GM10248 (cell line): ENCODE measurements at regions not wholly inside any gene's neighbourhood (a gene's known extent, or its start where the extent isn't known, plus 50 kb on each side); places are given as distances from the start of the nearest gene placed in this dataset.

Experiments used
- CTCF ChIA-PET: fragments of 300-600 bp; sonication (Branson Sonifier 250); formaldehyde crosslinking; extraction: SDS; loops from one replicate; lab custom pipeline; 2021; ENCODE audit warnings: antibody characterized with exemption; lab: Yijun Ruan, JAX
- POLR2A ChIA-PET: fragments of 350-650 bp; sonication (Branson Sonifier 250); formaldehyde crosslinking; extraction: SDS; loops from one replicate; lab custom pipeline; 2020; ENCODE audit warnings: antibody characterized with exemption; lab: Yijun Ruan, JAX
- DNase-seq: peaks from one replicate; pipeline ENCODE4 v3.0.0; 2012; ENCODE audit errors: extremely low spot score
- CTCF ChIP-seq: IDR thresholded peaks from 2 replicates; pipeline ENCODE4 v1.5.1; 2012; ENCODE audit warnings: mild to moderate bottlenecking, low read depth; ENCODE audit errors: extremely low read depth, missing control alignments, control extremely low read depth

GRCh38 chr6:100172322-100172713 lies 178.3 kb upstream of the MCHR2 start:
- TF ChIP-seq CTCF = no peak
- CTCF ChIA-PET = interaction anchor here (0.7 to 1.6 kb wide), 3 partner anchors 8 to 18 kb away, joined by 3 to 4 read pairs (median 3); no protein-coding TSS in a partner anchor
- POLR2A ChIA-PET = no interaction called here
- DNase-seq = no peak

- TF ChIP-seq CTCF = no peak
- POLR2A ChIA-PET = no interaction called here
Observed at GRCh38 chr6:100171533-100172321, 177.7 kb upstream of the MCHR2 start.

GRCh38 chr6:100168148-100168547 lies 174.1 kb upstream of the MCHR2 start:
- CTCF ChIA-PET = no interaction called here
- POLR2A ChIA-PET = no interaction called here
- TF ChIP-seq CTCF = no peak
- DNase-seq = no peak

More at GRCh38 chr6:100171533-100172321, 177.7 kb upstream of the MCHR2 start:
- CTCF ChIA-PET = interaction anchor here (0.7 to 1.6 kb wide), 5 partner anchors 8 to 37 kb away, joined by 3 to 4 read pairs (median 3); no protein-coding TSS in a partner anchor
- DNase-seq = no peak

GRCh38 chr6:100167585-100167984 lies 173.6 kb upstream of the MCHR2 start:
- TF ChIP-seq CTCF = no peak
- POLR2A ChIA-PET = no interaction called here
- no peak for DNase-seq
- CTCF ChIA-PET = no interaction called here

- ChIA-PET POLR2A (no interaction called here), CTCF (no interaction called here)
- no peak for DNase-seq
- no peak for TF ChIP-seq CTCF
Observed at GRCh38 chr6:100166956-100167355, 172.9 kb upstream of the MCHR2 start.

GRCh38 chr6:100165442-100165841 lies 171.4 kb upstream of the MCHR2 start:
- CTCF ChIA-PET = no interaction called here
- no peak for DNase-seq
- no peak for TF ChIP-seq CTCF
- POLR2A ChIA-PET = no interaction called here
